Activated T-helper 17 cell treated with anti-CD3 and anti-CD28 coated beads, Interleukin-2, amount 50 U/mL, for 72 hours (primary cell): ENCODE measurements at regions not wholly inside any gene's neighbourhood (a gene's known extent, or its start where the extent isn't known, plus 50 kb on each side); places are given as distances from the start of the nearest gene placed in this dataset.

ENCODE experiments used
- ATAC-seq: fragments of 150-1000 bp; cut with Tn5 transposase; replicated peaks from 2 replicates; pipeline ENCODE4 v1.10.0; 2021; ENCODE audit warnings: mild to moderate bottlenecking, moderate library complexity
- H3K27ac Mint-ChIP-seq: one replicate; pipeline ENCODE4 v1.8.0; 2022; ENCODE audit warnings: mixed read lengths
- H3K27me3 Mint-ChIP-seq: one replicate; pipeline ENCODE4 v1.8.0; 2022; ENCODE audit warnings: mixed read lengths
- H3K36me3 Mint-ChIP-seq: one replicate; pipeline ENCODE4 v1.8.0; 2022; ENCODE audit warnings: low read depth, mild to moderate bottlenecking, mixed read lengths
- H3K4me1 Mint-ChIP-seq: one replicate; pipeline ENCODE4 v1.8.0; 2022; ENCODE audit warnings: mixed read lengths
- H3K4me3 Mint-ChIP-seq: one replicate; pipeline ENCODE4 v1.8.0; 2022; ENCODE audit warnings: mild to moderate bottlenecking, mixed read lengths
- H3K9me3 Mint-ChIP-seq: one replicate; pipeline ENCODE4 v1.8.0; 2022; ENCODE audit warnings: mixed read lengths

- no peaks in the 10 kb centered on the region for H3K9me3 Mint-ChIP-seq
- H3K27ac Mint-ChIP-seq, result no peak overlapping the region
- ATAC-seq, result no peak
- H3K4me3 Mint-ChIP-seq, result no peak overlapping the region
- H3K27me3 Mint-ChIP-seq, result no peaks in the 10 kb centered on the region
- H3K4me1 Mint-ChIP-seq, result peaks cover 7% of the 10 kb centered on the region
- H3K36me3 Mint-ChIP-seq, result no peaks in the 10 kb centered on the region
These were observed 98.5 kb downstream of the SNX18 start for GRCh38 chr5:54616031-54616430.

- no peak overlapping the region for H3K4me3 Mint-ChIP-seq
- H3K27me3 Mint-ChIP-seq, result no peaks in the 10 kb centered on the region
- no peak overlapping the region for H3K27ac Mint-ChIP-seq
- ATAC-seq, result no peak
- H3K36me3 Mint-ChIP-seq, result no peaks in the 10 kb centered on the region
- no peaks in the 10 kb centered on the region for H3K9me3 Mint-ChIP-seq
- H3K4me1 Mint-ChIP-seq, result peaks cover 13% of the 10 kb centered on the region
These were observed 97.8 kb downstream of the SNX18 start for GRCh38 chr5:54615381-54615780.

GRCh38 chr5:54612711-54613110, 95.2 kb downstream of the SNX18 start:
- no peaks in the 10 kb centered on the region for H3K27me3 Mint-ChIP-seq
- no peak overlapping the region for H3K27ac Mint-ChIP-seq
- no peaks in the 10 kb centered on the region for H3K36me3 Mint-ChIP-seq
- peaks cover 21% of the 10 kb centered on the region for H3K4me1 Mint-ChIP-seq
- ATAC-seq, result no peak
- H3K9me3 Mint-ChIP-seq, result no peaks in the 10 kb centered on the region
- H3K4me3 Mint-ChIP-seq, result no peak overlapping the region

- ATAC-seq, result no peak
- Mint-ChIP-seq H3K9me3 (peaks cover 2% of the 10 kb centered on the region), H3K27me3 (no peaks in the 10 kb centered on the region), H3K36me3 (no peaks in the 10 kb centered on the region), H3K27ac (peak overlapping the region; percentile 65), H3K4me1 (peaks cover 21% of the 10 kb centered on the region), H3K4me3 (peak overlapping the region; percentile 40)
These were observed 93.9 kb downstream of the SNX18 start for GRCh38 chr5:54611290-54611951.

GRCh38 chr5:54610197-54610944, 92.8 kb downstream of the SNX18 start:
- peak overlapping the region; percentile 65 for H3K27ac Mint-ChIP-seq
- no peaks in the 10 kb centered on the region for H3K27me3 Mint-ChIP-seq
- peaks cover 3% of the 10 kb centered on the region for H3K9me3 Mint-ChIP-seq
- peaks cover 18% of the 10 kb centered on the region for H3K4me1 Mint-ChIP-seq
- H3K4me3 Mint-ChIP-seq, result peak overlapping the region; percentile 40
- no peaks in the 10 kb centered on the region for H3K36me3 Mint-ChIP-seq
- ATAC-seq, result peak; percentile 95

- Mint-ChIP-seq H3K4me3 (no peak overlapping the region), H3K9me3 (peaks cover 3% of the 10 kb centered on the region), H3K36me3 (no peaks in the 10 kb centered on the region), H3K27me3 (no peaks in the 10 kb centered on the region), H3K4me1 (peaks cover 15% of the 10 kb centered on the region), H3K27ac (no peak overlapping the region)
- no peak for ATAC-seq
These were observed 91.0 kb downstream of the SNX18 start for GRCh38 chr5:54608423-54609085.

- peaks cover 5% of the 10 kb centered on the region for H3K27me3 Mint-ChIP-seq
- H3K9me3 Mint-ChIP-seq, result peaks cover 3% of the 10 kb centered on the region
- peaks cover 15% of the 10 kb centered on the region for H3K4me1 Mint-ChIP-seq
- H3K27ac Mint-ChIP-seq, result no peak overlapping the region
- ATAC-seq, result no peak
- no peak overlapping the region for H3K4me3 Mint-ChIP-seq
- H3K36me3 Mint-ChIP-seq, result no peaks in the 10 kb centered on the region
These were observed 89.4 kb downstream of the SNX18 start for GRCh38 chr5:54607006-54607405.

- H3K27ac Mint-ChIP-seq, result no peak overlapping the region
- no peaks in the 10 kb centered on the region for H3K4me1 Mint-ChIP-seq
- H3K36me3 Mint-ChIP-seq, result no peaks in the 10 kb centered on the region
- no peak overlapping the region for H3K4me3 Mint-ChIP-seq
- H3K27me3 Mint-ChIP-seq, result peaks cover 5% of the 10 kb centered on the region
- peaks cover 3% of the 10 kb centered on the region for H3K9me3 Mint-ChIP-seq
- ATAC-seq, result no peak
These were observed 85.8 kb downstream of the SNX18 start for GRCh38 chr5:54603372-54603771.

GRCh38 chr5:54602475-54602874, 84.9 kb downstream of the SNX18 start:
- peaks cover 6% of the 10 kb centered on the region for H3K27me3 Mint-ChIP-seq
- H3K9me3 Mint-ChIP-seq, result peaks cover 7% of the 10 kb centered on the region
- no peaks in the 10 kb centered on the region for H3K36me3 Mint-ChIP-seq

GRCh38 chr5:54601411-54602230, 84.1 kb downstream of the SNX18 start:
- Mint-ChIP-seq H3K4me1 (no peaks in the 10 kb centered on the region), H3K4me3 (no peak overlapping the region), H3K9me3 (peaks cover 14% of the 10 kb centered on the region), H3K27me3 (peaks cover 9% of the 10 kb centered on the region), H3K27ac (no peak overlapping the region), H3K36me3 (no peaks in the 10 kb centered on the region)
- ATAC-seq, result no peak

More at GRCh38 chr5:54602475-54602874, 84.9 kb downstream of the SNX18 start:
- H3K4me1 Mint-ChIP-seq, result no peaks in the 10 kb centered on the region
- ATAC-seq, result no peak
- H3K4me3 Mint-ChIP-seq, result no peak overlapping the region
- no peak overlapping the region for H3K27ac Mint-ChIP-seq
